Umbilical cord (tissue), 1 donor: ENCODE measurements at regions not wholly inside any gene's neighbourhood (a gene's known extent, or its start where the extent isn't known, plus 50 kb on each side); places are given as distances from the start of the nearest gene placed in this dataset.
"Not testable (repeated sequence)": the region's sequence is repeated elsewhere in the genome, so short reads cannot be mapped to it uniquely, and the experiment has no call there.

Experiments used
- DNase-seq: peaks from one replicate; pipeline ENCODE4 v3.0.0-alpha.2; 2015; ENCODE audit warnings: low spot score

GRCh38 chr7:17396692-17397091 is 98.2 kb downstream of the AHR start:
- DNase-seq = no peak

GRCh38 chr7:17401791-17402627 is 103.6 kb downstream of the AHR start:
- DNase-seq = no peak

- no peak for DNase-seq
Observed at GRCh38 chr7:17402628-17403278, 104.3 kb downstream of the AHR start.

- DNase-seq = no peak
Observed at GRCh38 chr7:17404006-17404405, 105.6 kb downstream of the AHR start.

- DNase-seq = no peak
Observed at GRCh38 chr7:17405786-17406185, 107.3 kb downstream of the AHR start.

- DNase-seq = no peak
Observed at GRCh38 chr7:17406738-17407137, 108.3 kb downstream of the AHR start.

GRCh38 chr7:17407229-17407628 is 108.8 kb downstream of the AHR start:
- DNase-seq = no peak

GRCh38 chr7:17408245-17408903 is 109.9 kb downstream of the AHR start:
- no peak for DNase-seq

- no peak for DNase-seq
Observed at GRCh38 chr7:17408904-17409290, 110.4 kb downstream of the AHR start.

GRCh38 chr7:17411922-17412321 is 113.5 kb downstream of the AHR start:
- DNase-seq = no peak

- no peak for DNase-seq
Observed at GRCh38 chr7:17412883-17413282, 114.4 kb downstream of the AHR start.

- DNase-seq = no peak
Observed at GRCh38 chr7:17415955-17416354, 117.5 kb downstream of the AHR start.

GRCh38 chr7:17420308-17421015 is 122.0 kb downstream of the AHR start:
- DNase-seq = not testable (repeated sequence)

- no peak for DNase-seq
Observed at GRCh38 chr7:17421941-17422340, 123.5 kb downstream of the AHR start.

- DNase-seq = no peak
Observed at GRCh38 chr7:17422966-17423365, 124.5 kb downstream of the AHR start.

- DNase-seq = no peak
Observed at GRCh38 chr7:17427924-17428323, 129.5 kb downstream of the AHR start.

GRCh38 chr7:17429579-17429978 is 131.1 kb downstream of the AHR start:
- DNase-seq = no peak

GRCh38 chr7:17432793-17433192 is 134.3 kb downstream of the AHR start:
- DNase-seq = no peak

- DNase-seq = no peak
Observed at GRCh38 chr7:17434191-17434590, 135.7 kb downstream of the AHR start.

- DNase-seq = no peak
Observed at GRCh38 chr7:17434841-17435692, 136.6 kb downstream of the AHR start.

- no peak for DNase-seq
Observed at GRCh38 chr7:17436126-17436525, 137.7 kb downstream of the AHR start.
